ENCODE measurements at regions not wholly inside any gene's neighbourhood (a gene's known extent, or its start where the extent isn't known, plus 50 kb on each side); places are given as distances from the start of the nearest gene placed in this dataset.
"Not testable (repeated sequence)": the region's sequence is repeated elsewhere in the genome, so short reads cannot be mapped to it uniquely, and the experiment has no call there.

DNA sequence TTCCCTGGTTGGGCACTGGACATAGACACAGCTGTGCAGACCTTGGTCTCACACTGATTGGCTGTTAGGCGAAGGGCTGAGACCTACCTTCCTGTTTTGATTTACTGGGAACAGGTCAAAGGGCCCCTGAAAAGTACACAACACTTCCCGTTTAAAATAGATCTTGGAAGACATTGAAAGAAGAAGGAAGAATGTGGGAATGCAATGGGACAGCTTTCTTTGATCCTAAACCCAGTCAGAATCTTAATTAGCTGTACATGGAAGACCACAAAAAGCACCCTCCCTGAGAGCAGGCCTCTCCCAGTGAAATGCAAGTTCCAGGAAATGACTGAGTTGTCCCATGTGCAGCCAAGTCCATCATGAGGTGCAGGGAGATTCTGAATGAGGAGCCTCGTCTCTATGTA lies 83.6 kb upstream of the EXOC2 start:
- Mint-ChIP-seq H3K4me3 (ENCODE audit: unreplicated experiment) (no peak overlapping the region), H3K27me3 (ENCODE audit: low read depth) (peaks cover 14% of the 10 kb centered on the region), H3K9me3 (ENCODE audit: low read depth) (peaks cover 8% of the 10 kb centered on the region), H3K36me3 (ENCODE audit: low read depth) (peaks cover 5% of the 10 kb centered on the region), H3K4me1 (ENCODE audit: low read depth) (peaks cover 7% of the 10 kb centered on the region), H3K27ac (ENCODE audit: unreplicated experiment) (no peak overlapping the region)
- DNase-seq (ENCODE audit: low spot score) = no peak
- TF ChIP-seq, protein P1, sequence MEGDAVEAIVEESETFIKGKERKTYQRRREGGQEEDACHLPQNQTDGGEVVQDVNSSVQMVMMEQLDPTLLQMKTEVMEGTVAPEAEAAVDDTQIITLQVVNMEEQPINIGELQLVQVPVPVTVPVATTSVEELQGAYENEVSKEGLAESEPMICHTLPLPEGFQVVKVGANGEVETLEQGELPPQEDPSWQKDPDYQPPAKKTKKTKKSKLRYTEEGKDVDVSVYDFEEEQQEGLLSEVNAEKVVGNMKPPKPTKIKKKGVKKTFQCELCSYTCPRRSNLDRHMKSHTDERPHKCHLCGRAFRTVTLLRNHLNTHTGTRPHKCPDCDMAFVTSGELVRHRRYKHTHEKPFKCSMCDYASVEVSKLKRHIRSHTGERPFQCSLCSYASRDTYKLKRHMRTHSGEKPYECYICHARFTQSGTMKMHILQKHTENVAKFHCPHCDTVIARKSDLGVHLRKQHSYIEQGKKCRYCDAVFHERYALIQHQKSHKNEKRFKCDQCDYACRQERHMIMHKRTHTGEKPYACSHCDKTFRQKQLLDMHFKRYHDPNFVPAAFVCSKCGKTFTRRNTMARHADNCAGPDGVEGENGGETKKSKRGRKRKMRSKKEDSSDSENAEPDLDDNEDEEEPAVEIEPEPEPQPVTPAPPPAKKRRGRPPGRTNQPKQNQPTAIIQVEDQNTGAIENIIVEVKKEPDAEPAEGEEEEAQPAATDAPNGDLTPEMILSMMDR (IDR thresholded peaks at IDR 0.05) = no peak

DNA sequence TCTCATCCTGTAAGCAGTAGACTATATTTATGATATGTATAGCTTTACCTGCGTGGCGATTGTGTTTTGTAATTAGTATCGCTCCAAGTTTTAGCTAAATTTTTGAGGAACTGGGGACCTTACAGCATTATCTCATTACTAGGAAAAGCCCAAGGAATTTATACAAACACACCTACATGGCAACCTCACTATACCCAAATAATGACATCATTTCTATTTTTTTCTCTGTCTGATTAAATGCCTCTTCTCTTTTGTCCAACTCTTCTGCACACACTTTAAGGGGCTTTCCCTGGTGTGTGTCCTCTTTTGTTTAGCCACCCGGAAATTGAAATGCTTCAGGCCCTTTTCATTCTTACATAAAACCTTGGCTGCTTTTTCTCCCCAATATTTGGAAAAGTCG lies 82.9 kb upstream of the EXOC2 start:
- peaks cover 5% of the 10 kb centered on the region for H3K36me3 Mint-ChIP-seq (ENCODE audit: low read depth)
- H3K4me3 Mint-ChIP-seq (ENCODE audit: unreplicated experiment) = no peak overlapping the region
- TF ChIP-seq, protein P1 (IDR thresholded peaks at IDR 0.05) = no peak
- DNase-seq (ENCODE audit: low spot score) = no peak
- peaks cover 7% of the 10 kb centered on the region for H3K4me1 Mint-ChIP-seq (ENCODE audit: low read depth)
- H3K9me3 Mint-ChIP-seq (ENCODE audit: low read depth) = peaks cover 8% of the 10 kb centered on the region
- H3K27ac Mint-ChIP-seq (ENCODE audit: unreplicated experiment) = no peak overlapping the region
- H3K27me3 Mint-ChIP-seq (ENCODE audit: low read depth) = peaks cover 10% of the 10 kb centered on the region

DNA sequence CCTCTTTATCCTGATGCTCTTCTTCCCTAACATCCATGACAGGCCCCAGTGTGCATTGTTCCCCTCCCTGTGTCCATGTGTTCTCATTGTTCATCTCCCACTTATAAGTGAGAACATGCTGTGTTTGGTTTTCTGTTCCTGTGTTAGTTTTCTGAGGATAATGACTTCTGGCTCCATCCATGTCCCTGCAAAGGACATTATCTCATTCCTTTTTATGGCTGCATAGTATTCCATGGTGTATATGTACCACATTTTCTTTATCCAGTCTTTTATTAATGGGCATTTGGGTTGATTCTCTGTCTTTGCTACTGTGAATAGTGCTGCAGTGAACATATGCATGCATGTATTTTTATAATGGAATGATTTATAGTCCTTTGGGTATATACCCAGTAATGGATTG lies 78.7 kb upstream of the EXOC2 start:
- Mint-ChIP-seq H3K9me3 (ENCODE audit: low read depth) (peaks cover 16% of the 10 kb centered on the region), H3K27me3 (ENCODE audit: low read depth) (peaks cover 16% of the 10 kb centered on the region), H3K36me3 (ENCODE audit: low read depth) (peaks cover 10% of the 10 kb centered on the region)
- not testable (repeated sequence) for H3K4me1 Mint-ChIP-seq (ENCODE audit: low read depth); DNase-seq (ENCODE audit: low spot score); H3K27ac Mint-ChIP-seq (ENCODE audit: unreplicated experiment); H3K4me3 Mint-ChIP-seq (ENCODE audit: unreplicated experiment)

DNA sequence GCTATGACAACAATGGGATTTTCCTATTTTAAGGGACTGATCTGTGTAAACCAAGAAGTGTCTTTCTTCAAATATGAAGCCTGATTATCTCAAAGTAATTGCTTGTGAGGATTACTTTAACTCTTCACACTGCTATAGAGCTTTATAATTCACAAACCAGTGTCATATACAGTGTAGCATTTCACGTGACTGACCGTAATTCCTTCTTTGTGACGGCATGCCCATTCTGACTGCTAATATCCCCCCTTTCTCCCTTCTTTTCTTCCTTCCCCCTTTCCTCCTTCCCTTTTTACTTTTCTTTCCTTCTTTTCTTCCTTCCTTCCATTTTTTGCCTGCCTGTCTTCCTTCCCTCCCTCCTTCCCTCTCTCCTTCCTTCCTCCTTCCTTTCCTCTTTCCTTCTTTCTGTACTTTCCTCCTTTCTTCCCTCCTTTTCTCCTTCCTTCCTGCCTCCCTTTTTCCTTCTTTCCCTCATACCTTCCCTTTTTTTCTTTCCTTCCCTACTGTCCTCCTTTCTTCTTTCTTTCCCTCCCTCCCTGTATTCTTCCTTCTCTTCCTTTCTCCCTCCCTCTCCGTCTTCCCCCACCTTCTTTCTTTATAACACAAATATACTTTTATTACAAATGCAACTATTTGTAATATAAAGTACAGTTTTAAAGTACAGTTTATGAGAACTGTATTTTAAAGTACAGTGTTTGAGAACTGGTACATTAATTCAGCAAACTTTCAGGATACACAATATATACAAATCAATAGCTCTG lies 75.0 kb upstream of the EXOC2 start:
- Mint-ChIP-seq H3K36me3 (ENCODE audit: low read depth) (peaks cover 14% of the 10 kb centered on the region), H3K27ac (ENCODE audit: unreplicated experiment) (no peak overlapping the region), H3K9me3 (ENCODE audit: low read depth) (peaks cover 16% of the 10 kb centered on the region), H3K4me1 (ENCODE audit: low read depth) (no peaks in the 10 kb centered on the region), H3K4me3 (ENCODE audit: unreplicated experiment) (no peak overlapping the region), H3K27me3 (ENCODE audit: low read depth) (peaks cover 38% of the 10 kb centered on the region)
- DNase-seq (ENCODE audit: low spot score) = no peak
- TF ChIP-seq, protein P1 (IDR thresholded peaks at IDR 0.05) = no peak

DNA sequence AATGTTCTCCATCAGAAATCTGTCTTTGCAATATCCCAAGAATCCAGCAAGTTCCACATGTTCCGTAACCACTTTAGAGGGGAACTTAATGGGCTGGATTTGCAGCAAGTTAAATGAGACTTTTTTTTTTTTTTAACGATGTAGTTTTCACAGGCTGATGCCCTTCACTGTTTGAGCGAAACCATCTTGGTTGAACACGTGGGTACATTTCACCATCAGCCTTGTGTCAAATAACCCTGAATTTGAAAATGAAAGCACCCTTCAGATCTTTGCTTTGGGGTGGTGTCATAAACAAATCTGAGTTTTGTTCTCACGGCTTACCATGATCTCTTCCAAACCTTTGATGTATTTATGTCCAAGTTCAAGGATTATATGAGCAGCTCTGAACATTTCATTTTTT lies 73.7 kb upstream of the EXOC2 start:
- H3K4me1 Mint-ChIP-seq (ENCODE audit: low read depth) = no peaks in the 10 kb centered on the region
- no peak for DNase-seq (ENCODE audit: low spot score)
- H3K27ac Mint-ChIP-seq (ENCODE audit: unreplicated experiment) = no peak overlapping the region
- H3K27me3 Mint-ChIP-seq (ENCODE audit: low read depth) = peaks cover 46% of the 10 kb centered on the region
- H3K9me3 Mint-ChIP-seq (ENCODE audit: low read depth) = peaks cover 9% of the 10 kb centered on the region
- peaks cover 14% of the 10 kb centered on the region for H3K36me3 Mint-ChIP-seq (ENCODE audit: low read depth)
- no peak overlapping the region for H3K4me3 Mint-ChIP-seq (ENCODE audit: unreplicated experiment)
- TF ChIP-seq, protein P1 (IDR thresholded peaks at IDR 0.05) = no peak

DNA sequence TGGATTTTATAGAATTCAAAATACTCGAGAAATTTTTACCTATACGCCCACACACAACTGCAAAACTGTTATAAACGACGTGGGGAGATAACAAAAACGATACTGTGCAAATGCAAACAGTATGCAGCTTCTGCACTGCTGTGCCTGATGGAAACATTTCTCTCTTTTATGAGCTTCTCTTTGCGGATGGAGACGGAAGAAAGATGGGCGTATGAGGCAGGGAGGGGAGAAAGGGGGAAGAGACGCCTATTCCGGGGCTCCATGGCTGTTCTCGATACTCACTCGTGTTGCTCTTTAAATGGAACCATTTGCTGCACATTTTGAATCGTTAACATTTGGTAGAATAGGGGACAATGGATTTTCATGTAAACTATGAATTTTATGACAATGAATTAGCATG lies 69.1 kb upstream of the EXOC2 start:
- TF ChIP-seq, protein P1 (IDR thresholded peaks at IDR 0.05) = no peak
- no peak for DNase-seq (ENCODE audit: low spot score)
- peaks cover 13% of the 10 kb centered on the region for H3K36me3 Mint-ChIP-seq (ENCODE audit: low read depth)
- peaks cover 38% of the 10 kb centered on the region for H3K27me3 Mint-ChIP-seq (ENCODE audit: low read depth)
- H3K4me3 Mint-ChIP-seq (ENCODE audit: unreplicated experiment) = no peak overlapping the region
- H3K27ac Mint-ChIP-seq (ENCODE audit: unreplicated experiment) = no peak overlapping the region
- H3K9me3 Mint-ChIP-seq (ENCODE audit: low read depth) = peaks cover 2% of the 10 kb centered on the region
- no peaks in the 10 kb centered on the region for H3K4me1 Mint-ChIP-seq (ENCODE audit: low read depth)

All from chondrocyte (in vitro differentiated cells).